ENCODE measurements at regions not wholly inside any gene's neighbourhood (a gene's known extent, or its start where the extent isn't known, plus 50 kb on each side); places are given as distances from the start of the nearest gene placed in this dataset.

- TF ChIP-seq CTCF (IDR thresholded peaks at IDR 0.05) (peak; percentile 88), ZFX (IDR thresholded peaks at IDR 0.05; ENCODE audit: borderline replicate concordance) (no peak)
Observed at GRCh38 chr1:58155418-58156123, 391.0 kb downstream of the OMA1 start.

All from 22Rv1 (cell line).